ENCODE measurements at regions not wholly inside any gene's neighbourhood (a gene's known extent, or its start where the extent isn't known, plus 50 kb on each side); places are given as distances from the start of the nearest gene placed in this dataset.

- no peak overlapping the region for H3K27ac ChIP-seq
- H3K9me3 ChIP-seq, result no peaks in the 10 kb centered on the region
- no peaks in the 10 kb centered on the region for H3K4me1 ChIP-seq (ENCODE audit: control insufficient read depth in 1 of 2, insufficient read depth in 1 of 2, low read depth in 1 of 2, low read length in 1 of 2)
- H3K36me3 ChIP-seq, result no peaks in the 10 kb centered on the region
- TF ChIP-seq CTCF (IDR thresholded peaks at IDR 0.05), result no peak
- H3K27me3 ChIP-seq, result peaks cover 16% of the 10 kb centered on the region
- H3K4me3 ChIP-seq (ENCODE audit: low read depth in 1 of 2, low read length in 1 of 2), result no peak overlapping the region
Observed at GRCh38 chr10:63759335-63759734, 238.1 kb downstream of the REEP3 start.

- no peaks in the 10 kb centered on the region for H3K9me3 ChIP-seq
Observed at GRCh38 chr10:63760034-63760707, 239.0 kb downstream of the REEP3 start.

GRCh38 chr10:63760708-63761047 lies 239.5 kb downstream of the REEP3 start:
- Histone ChIP-seq H3K9me3 (no peaks in the 10 kb centered on the region), H3K4me1 (ENCODE audit: control insufficient read depth in 1 of 2, insufficient read depth in 1 of 2, low read depth in 1 of 2, low read length in 1 of 2) (no peaks in the 10 kb centered on the region), H3K27me3 (peaks cover 16% of the 10 kb centered on the region), H3K4me3 (ENCODE audit: low read depth in 1 of 2, low read length in 1 of 2) (no peak overlapping the region), H3K36me3 (no peaks in the 10 kb centered on the region), H3K27ac (no peak overlapping the region)
- no peak for TF ChIP-seq CTCF (IDR thresholded peaks at IDR 0.05)

More at GRCh38 chr10:63760034-63760707, 239.0 kb downstream of the REEP3 start:
- Histone ChIP-seq H3K27ac (no peak overlapping the region), H3K4me1 (ENCODE audit: control insufficient read depth in 1 of 2, insufficient read depth in 1 of 2, low read depth in 1 of 2, low read length in 1 of 2) (no peaks in the 10 kb centered on the region), H3K36me3 (no peaks in the 10 kb centered on the region), H3K27me3 (peaks cover 16% of the 10 kb centered on the region), H3K4me3 (ENCODE audit: low read depth in 1 of 2, low read length in 1 of 2) (no peak overlapping the region)
- no peak for TF ChIP-seq CTCF (IDR thresholded peaks at IDR 0.05)

- Histone ChIP-seq H3K27me3 (peaks cover 16% of the 10 kb centered on the region), H3K9me3 (no peaks in the 10 kb centered on the region), H3K4me3 (ENCODE audit: low read depth in 1 of 2, low read length in 1 of 2) (no peak overlapping the region), H3K4me1 (ENCODE audit: control insufficient read depth in 1 of 2, insufficient read depth in 1 of 2, low read depth in 1 of 2, low read length in 1 of 2) (no peaks in the 10 kb centered on the region), H3K36me3 (no peaks in the 10 kb centered on the region), H3K27ac (no peak overlapping the region)
- TF ChIP-seq CTCF (IDR thresholded peaks at IDR 0.05), result no peak
Observed at GRCh38 chr10:63761243-63761642, 240.0 kb downstream of the REEP3 start.

GRCh38 chr10:63763744-63764143 lies 242.5 kb downstream of the REEP3 start:
- H3K9me3 ChIP-seq, result no peaks in the 10 kb centered on the region
- no peaks in the 10 kb centered on the region for H3K27me3 ChIP-seq
- H3K36me3 ChIP-seq, result no peaks in the 10 kb centered on the region
- H3K4me1 ChIP-seq (ENCODE audit: control insufficient read depth in 1 of 2, insufficient read depth in 1 of 2, low read depth in 1 of 2, low read length in 1 of 2), result no peaks in the 10 kb centered on the region
- H3K4me3 ChIP-seq (ENCODE audit: low read depth in 1 of 2, low read length in 1 of 2), result no peak overlapping the region
- no peak for TF ChIP-seq CTCF (IDR thresholded peaks at IDR 0.05)
- H3K27ac ChIP-seq, result no peak overlapping the region
